ENCODE measurements at regions not wholly inside any gene's neighbourhood (a gene's known extent, or its start where the extent isn't known, plus 50 kb on each side); places are given as distances from the start of the nearest gene placed in this dataset.

GRCh38 chr6:67394254-67394653 lies 1240.8 kb upstream of the ADGRB3 start:
- 90% methylated on average over 2 of the region's 2 CpGs; no CpG with 5 or more reads in 1 of the 2 experiments for WGBS, 2 experiments (ENCODE audit: extremely low coverage in 1 of 2, insufficient coverage in 1 of 2, insufficient read length in 1 of 2, insufficient replicate concordance in 2 of 2, low coverage in 1 of 2, low lambda C conversion rate in 2 of 2, missing lambda C conversion rate in 1 of 2)
- POLR2A ChIA-PET (ENCODE audit: partially characterized antibody) = no interaction called here
- no peaks in the 10 kb centered on the region for H3K27me3 ChIP-seq (replicated peaks in 1 of 4; ENCODE audit: control insufficient read depth in 3 of 4, extremely low read depth in 1 of 4, insufficient read depth in 3 of 4, low read length in 3 of 4)
- no peak for TF ChIP-seq GABPA (IDR thresholded peaks at IDR 0.05; ENCODE audit: borderline replicate concordance, insufficient read depth, low read length)
- no peak for TF ChIP-seq SAP30 (IDR thresholded peaks at IDR 0.05; ENCODE audit: insufficient read depth, insufficient replicate concordance, low read length)
- no peak for TF ChIP-seq ATF2 (IDR thresholded peaks at IDR 0.05; ENCODE audit: low read length)
- TF ChIP-seq SP2 (IDR thresholded peaks at IDR 0.05; ENCODE audit: low read length) = no peak
- no peak for TF ChIP-seq PHF8 (conservative IDR thresholded peaks at IDR 0.05; ENCODE audit: low read depth, low read length)
- TF ChIP-seq NANOG (IDR thresholded peaks at IDR 0.05; ENCODE audit: insufficient read depth, low read depth, low read length, poor library complexity, severe bottlenecking) = no peak
- TF ChIP-seq KDM5A (IDR thresholded peaks at IDR 0.05; ENCODE audit: low read length) = no peak
- no peak for TF ChIP-seq ZNF274 (IDR thresholded peaks at IDR 0.05; ENCODE audit: borderline replicate concordance, extremely low read depth, low read length)
- no peak for TF ChIP-seq CTBP2 (IDR thresholded peaks at IDR 0.05; ENCODE audit: borderline replicate concordance, insufficient read depth, insufficient read length, low read length)
- no peak for TF ChIP-seq FOSL1 (IDR thresholded peaks at IDR 0.05; ENCODE audit: insufficient read depth, low read depth, low read length)
- TF ChIP-seq RNF2 (IDR thresholded peaks at IDR 0.05; ENCODE audit: borderline replicate concordance, low read depth, low read length, missing control alignments, poor library complexity, severe bottlenecking) = no peak
- TF ChIP-seq TBP (IDR thresholded peaks at IDR 0.05; ENCODE audit: low read depth, low read length) = no peak
- no peak for TF ChIP-seq SP1 (IDR thresholded peaks at IDR 0.05; ENCODE audit: low read depth, low read length)

More at GRCh38 chr6:67394254-67394653, 1240.8 kb upstream of the ADGRB3 start:
- FAIRE-seq = no peak
- Histone ChIP-seq H2BK5ac (ENCODE audit: low read depth, low read length) (no peak overlapping the region), H3K4me1 (replicated peaks in 1 of 4; ENCODE audit: control insufficient read depth in 3 of 4, insufficient read depth in 4 of 4, low read length in 3 of 4) (no peaks in the 10 kb centered on the region), H4K5ac (ENCODE audit: insufficient read length, low read depth, low read length) (no peak overlapping the region), H3K36me3 (ENCODE audit: control insufficient read depth in 2 of 4, insufficient read depth in 4 of 4, low read length in 3 of 4) (no peaks in the 10 kb centered on the region), H2AK5ac (ENCODE audit: low read depth, low read length) (no peak overlapping the region), H4K91ac (replicated peaks; ENCODE audit: insufficient read length, low read length) (no peak overlapping the region), H3K14ac (ENCODE audit: insufficient read length) (no peak overlapping the region), H4K8ac (ENCODE audit: extremely low read depth, insufficient read depth, low read length) (no peak overlapping the region), H3K79me1 (ENCODE audit: low read depth, low read length) (no peaks in the 10 kb centered on the region), H2BK15ac (ENCODE audit: low read length) (no peak overlapping the region), H3K23me2 (ENCODE audit: low read depth, low read length) (no peaks in the 10 kb centered on the region), H3K56ac (replicated peaks; ENCODE audit: insufficient read length, low read depth, low read length) (no peak overlapping the region), H3K4me2 (ENCODE audit: insufficient read depth in 1 of 2, low read depth in 2 of 2, low read length in 2 of 2) (no peak overlapping the region), H2AFZ (ENCODE audit: low read length) (no peak overlapping the region), H3K9me3 (ENCODE audit: insufficient read depth in 2 of 2, low read depth in 1 of 2, low read length in 1 of 2) (peaks cover 8 to 14% of the 10 kb centered on the region in 2 experiments), H3K23ac (ENCODE audit: insufficient read length) (no peak overlapping the region), H4K20me1 (replicated peaks in 1 of 2; ENCODE audit: control insufficient read depth in 1 of 2, insufficient read depth in 2 of 2, low read length in 2 of 2) (no peaks in the 10 kb centered on the region), H3K79me2 (ENCODE audit: control insufficient read depth in 1 of 2, insufficient read depth in 2 of 2, low read length in 2 of 2) (no peaks in the 10 kb centered on the region), H2BK12ac (ENCODE audit: low read depth, low read length) (no peak overlapping the region), H3K18ac (ENCODE audit: extremely low read depth, low read length) (no peak overlapping the region), H3K4ac (replicated peaks; ENCODE audit: insufficient read length, low read depth, low read length) (no peak overlapping the region), H2BK20ac (ENCODE audit: low read length) (no peak overlapping the region), H3K4me3 (ENCODE audit: extremely low read depth in 1 of 4, insufficient read depth in 2 of 4, low read depth in 3 of 4, low read length in 4 of 4) (no peak overlapping the region), H3K9ac (replicated peaks in 1 of 4; ENCODE audit: extremely low read depth in 1 of 4, low read depth in 3 of 4, low read length in 3 of 4) (no peak overlapping the region), H3K27ac (ENCODE audit: low read depth, low read length) (no peak overlapping the region), H2BK120ac (replicated peaks; ENCODE audit: low read depth, low read length) (no peak overlapping the region)
- DNase-seq (ENCODE audit: low read depth in 1 of 2, low spot score in 2 of 2) = no peak
- CTCF ChIA-PET (ENCODE audit: partially characterized antibody) = no interaction called here

Measured in H1 (cell line).